GM21717 (cell line): ENCODE measurements at regions not wholly inside any gene's neighbourhood (a gene's known extent, or its start where the extent isn't known, plus 50 kb on each side); places are given as distances from the start of the nearest gene placed in this dataset.

Source experiments
- ATAC-seq: cut with Tn5 transposase; IDR thresholded peaks from one replicate; pipeline ENCODE4 v1.9.1; 2021; ENCODE audit warnings: mild to moderate bottlenecking, moderate library complexity; ENCODE audit not compliant: unreplicated experiment

GRCh38 chr1:5812295-5812694, 179.9 kb downstream of the NPHP4 start:
- ATAC-seq: no peak

GRCh38 chr1:5811419-5811818, 180.8 kb downstream of the NPHP4 start:
- ATAC-seq: no peak

GRCh38 chr1:5810553-5811270, 181.5 kb downstream of the NPHP4 start:
- ATAC-seq: no peak

GRCh38 chr1:5810131-5810530, 182.1 kb downstream of the NPHP4 start:
- no peak for ATAC-seq

GRCh38 chr1:5809207-5809788, 182.9 kb downstream of the NPHP4 start:
- ATAC-seq: no peak

GRCh38 chr1:5803851-5804250, 188.4 kb downstream of the NPHP4 start:
- ATAC-seq: no peak

- no peak for ATAC-seq
Measured at GRCh38 chr1:5802606-5803005, 189.6 kb downstream of the NPHP4 start.

- ATAC-seq: no peak
Measured at GRCh38 chr1:5798904-5799303, 193.3 kb downstream of the NPHP4 start.

GRCh38 chr1:5798151-5798730, 194.0 kb downstream of the NPHP4 start:
- no peak for ATAC-seq

- no peak for ATAC-seq
Measured at GRCh38 chr1:5796028-5796427, 196.2 kb downstream of the NPHP4 start.

GRCh38 chr1:5794279-5794678, 197.9 kb downstream of the NPHP4 start:
- ATAC-seq: no peak

- ATAC-seq: no peak
Measured at GRCh38 chr1:5793516-5793915, 198.7 kb downstream of the NPHP4 start.

GRCh38 chr1:5781079-5781478, 211.1 kb downstream of the NPHP4 start:
- ATAC-seq: no peak

GRCh38 chr1:5780324-5780716, 211.9 kb downstream of the NPHP4 start:
- no peak for ATAC-seq

- no peak for ATAC-seq
Measured at GRCh38 chr1:5779608-5780323, 212.5 kb downstream of the NPHP4 start.

- no peak for ATAC-seq
Measured at GRCh38 chr1:5776035-5776550, 216.1 kb downstream of the NPHP4 start.

- ATAC-seq: no peak
Measured at GRCh38 chr1:5774019-5774418, 218.2 kb downstream of the NPHP4 start.

GRCh38 chr1:5771788-5772187, 220.4 kb downstream of the NPHP4 start:
- ATAC-seq: no peak

- ATAC-seq: no peak
Measured at GRCh38 chr1:5770981-5771765, 221.1 kb downstream of the NPHP4 start.

- ATAC-seq: no peak
Measured at GRCh38 chr1:5769760-5770159, 222.5 kb downstream of the NPHP4 start.

GRCh38 chr1:5769146-5769545, 223.1 kb downstream of the NPHP4 start:
- no peak for ATAC-seq
